Activated CD4-positive, CD25-positive, alpha-beta regulatory T cell (primary cell): ENCODE measurements at regions not wholly inside any gene's neighbourhood (a gene's known extent, or its start where the extent isn't known, plus 50 kb on each side); places are given as distances from the start of the nearest gene placed in this dataset.

Experiments
- DNase-seq, 4 experiments: peaks; one replicate each; lab custom pipeline; 2025; lab: John Stamatoyannopoulos, UW

- DNase-seq = no peak
Observed at GRCh38 chr13:44096901-44097300, 217.2 kb downstream of the LACC1 start.

- DNase-seq = no peak
Observed at GRCh38 chr13:44098559-44098958, 218.9 kb downstream of the LACC1 start.

GRCh38 chr13:44101347-44102083, 221.8 kb downstream of the LACC1 start:
- no peak for DNase-seq

GRCh38 chr13:44103429-44104196, 223.9 kb downstream of the LACC1 start:
- no peak for DNase-seq

- no peak for DNase-seq
Observed at GRCh38 chr13:44104197-44104490, 224.4 kb downstream of the LACC1 start.

- DNase-seq = no peak
Observed at GRCh38 chr13:44104969-44105368, 225.3 kb downstream of the LACC1 start.

GRCh38 chr13:44106266-44107152, 226.8 kb downstream of the LACC1 start:
- no peak for DNase-seq

GRCh38 chr13:44107357-44108121, 227.8 kb downstream of the LACC1 start:
- DNase-seq = no peak

- DNase-seq = no peak
Observed at GRCh38 chr13:44108331-44108858, 228.7 kb downstream of the LACC1 start.

- DNase-seq = no peak
Observed at GRCh38 chr13:44110091-44110621, 230.5 kb downstream of the LACC1 start.

- no peak for DNase-seq
Observed at GRCh38 chr13:44111701-44112100, 232.0 kb downstream of the LACC1 start.

GRCh38 chr13:44112700-44113329, 233.1 kb downstream of the LACC1 start:
- DNase-seq = no peak

GRCh38 chr13:44116562-44117332, 237.0 kb downstream of the LACC1 start:
- no peak for DNase-seq

- DNase-seq = no peak
Observed at GRCh38 chr13:44117351-44117750, 237.6 kb downstream of the LACC1 start.

- no peak for DNase-seq
Observed at GRCh38 chr13:44117816-44118215, 238.1 kb downstream of the LACC1 start.

- no peak for DNase-seq
Observed at GRCh38 chr13:44118881-44119280, 239.2 kb downstream of the LACC1 start.

- DNase-seq = no peak
Observed at GRCh38 chr13:44120043-44120442, 240.3 kb downstream of the LACC1 start.

- DNase-seq = no peak
Observed at GRCh38 chr13:44120849-44121755, 241.4 kb downstream of the LACC1 start.

- DNase-seq = no peak
Observed at GRCh38 chr13:44124352-44124751, 244.6 kb downstream of the LACC1 start.
